GM23248 (cell line): ENCODE measurements at regions not wholly inside any gene's neighbourhood (a gene's known extent, or its start where the extent isn't known, plus 50 kb on each side); places are given as distances from the start of the nearest gene placed in this dataset.

Source experiments
- DNase-seq: peaks from one replicate; pipeline ENCODE4 v3.0.0-alpha.2; 2015
- H2AFZ ChIP-seq: fragments of 200-600 bp; sonication (generic); 2 replicates; pipeline ENCODE4 v1.6.1; 2016; ENCODE audit warnings: antibody characterized with exemption
- H3F3A ChIP-seq: fragments of 200-600 bp; sonication (generic); 2 replicates; pipeline ENCODE4 v1.6.1; 2016; ENCODE audit warnings: mild to moderate bottlenecking, antibody characterized with exemption, mixed run types; ENCODE audit not compliant: insufficient read depth
- H3K27ac ChIP-seq: fragments of 200-600 bp; sonication (generic); 2 replicates; pipeline ENCODE4 v1.5.1; 2016; ENCODE audit warnings: mild to moderate bottlenecking
- H3K27me3 ChIP-seq: fragments of 200-600 bp; sonication (generic); replicated peaks from 2 replicates; pipeline ENCODE4 v1.6.1; 2016; ENCODE audit warnings: mild to moderate bottlenecking; ENCODE audit not compliant: insufficient read depth
- H3K36me3 ChIP-seq: fragments of 200-600 bp; sonication (generic); 2 replicates; pipeline ENCODE4 v1.6.1; 2016; ENCODE audit warnings: low read depth, mild to moderate bottlenecking
- H3K4me1 ChIP-seq: fragments of 200-600 bp; sonication (generic); 2 replicates; pipeline ENCODE4 v1.6.1; 2016; ENCODE audit warnings: mild to moderate bottlenecking; ENCODE audit not compliant: insufficient read depth
- H3K4me2 ChIP-seq: fragments of 200-600 bp; sonication (generic); one replicate; pipeline ENCODE4 v1.6.1; 2016; ENCODE audit warnings: mild to moderate bottlenecking; ENCODE audit not compliant: unreplicated experiment
- H3K4me3 ChIP-seq: fragments of 200-600 bp; sonication (generic); 2 replicates; pipeline ENCODE4 v1.5.1; 2016; ENCODE audit warnings: mild to moderate bottlenecking
- H3K79me2 ChIP-seq: fragments of 200-600 bp; sonication (generic); 2 replicates; pipeline ENCODE4 v1.6.1; 2016; ENCODE audit warnings: mild to moderate bottlenecking; ENCODE audit not compliant: insufficient read depth
- H3K9ac ChIP-seq: fragments of 200-600 bp; sonication (generic); 2 replicates; pipeline ENCODE4 v1.6.1; 2016; ENCODE audit warnings: mild to moderate bottlenecking
- H3K9me2 ChIP-seq: fragments of 200-600 bp; sonication (generic); 2 replicates; pipeline ENCODE4 v1.6.1; 2016; ENCODE audit warnings: mixed run types, mild to moderate bottlenecking, moderate library complexity; ENCODE audit not compliant: insufficient read depth
- H3K9me3 ChIP-seq: fragments of 200-600 bp; sonication (generic); one replicate; pipeline ENCODE4 v1.6.1; 2017; ENCODE audit warnings: low read depth
- H4K20me1 ChIP-seq: fragments of 200-600 bp; sonication (generic); 2 replicates; pipeline ENCODE4 v1.6.0; 2016; ENCODE audit not compliant: insufficient read depth
- EZH2 ChIP-seq: fragments of 200-600 bp; sonication (generic); IDR thresholded peaks from 2 replicates; pipeline ENCODE4 v1.6.1; 2018; ENCODE audit warnings: antibody characterized with exemption, mild to moderate bottlenecking; ENCODE audit not compliant: insufficient read depth, poor library complexity, severe bottlenecking
- EZH2phosphoT487 ChIP-seq: fragments of 200-600 bp; sonication (generic); IDR thresholded peaks from 2 replicates; pipeline ENCODE4 v1.6.1; 2018; ENCODE audit warnings: antibody characterized with exemption, moderate library complexity, mild to moderate bottlenecking, low read depth; ENCODE audit not compliant: insufficient read depth
- WGBS, 2 experiments: methylation state at CpG; one replicate each; pipeline ENCODE4 v1.1.6; 2015 to 2017; ENCODE audit warnings: low lambda C conversion rate in 2 of 2, low coverage in 1 of 2; ENCODE audit errors: missing lambda C conversion rate in 2 of 2; 5-methylcytosine and 5-hydroxymethylcytosine counted together
- in situ Hi-C: fragments of 300-500 bp; cut with MboI; formaldehyde crosslinking; loops from 2 replicates; pipeline ENCODE4 v1.15.0; 2020

DNA sequence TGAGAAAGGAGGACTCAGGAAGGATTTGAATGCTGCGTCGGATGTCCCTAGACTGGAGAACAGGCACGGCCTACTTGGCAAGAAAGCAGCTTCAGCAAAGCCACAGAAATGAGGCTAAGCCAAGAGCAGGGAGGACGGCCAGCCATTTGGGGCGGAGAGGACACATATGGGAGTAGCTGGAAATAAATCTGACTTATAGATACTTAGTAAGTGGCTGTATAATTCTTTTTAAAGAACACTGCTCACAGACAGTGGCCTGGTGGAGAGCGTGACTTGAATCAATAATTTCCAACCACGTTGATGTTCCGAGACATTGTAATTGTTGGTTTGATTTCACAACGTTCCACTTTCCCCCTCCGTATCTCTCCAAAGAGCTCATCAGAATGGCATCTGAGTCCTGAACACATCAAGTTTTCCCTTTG lies 67.7 kb upstream of the JCAD start:
- WGBS, 2 experiments = 3 to 7% methylated on average over 10 of the region's 10 CpGs
- Histone ChIP-seq H2AFZ (peak overlapping the region; percentile 75), H3K79me2 (no peaks in the 10 kb centered on the region), H4K20me1 (no peaks in the 10 kb centered on the region), H3K4me3 (peak overlapping the region; percentile 3; the same call in 1 of the 2 replicates), H3K27ac (peak overlapping the region; percentile 72), H3K9ac (peak overlapping the region; percentile 49; the same call in 1 of the 2 replicates), H3K9me3 (no peaks in the 10 kb centered on the region), H3F3A (peaks cover 15% of the 10 kb centered on the region; the same call in 1 of the 2 replicates), H3K36me3 (no peaks in the 10 kb centered on the region), H3K9me2 (no peaks in the 10 kb centered on the region), H3K27me3 (no peaks in the 10 kb centered on the region), H3K4me2 (peak overlapping the region; percentile 52), H3K4me1 (peaks cover 17% of the 10 kb centered on the region)
- TF ChIP-seq EZH2 = no peak
- no peak for TF ChIP-seq EZH2phosphoT487
- peak; percentile 85 for DNase-seq
- in situ Hi-C loops = no loop called here

DNA sequence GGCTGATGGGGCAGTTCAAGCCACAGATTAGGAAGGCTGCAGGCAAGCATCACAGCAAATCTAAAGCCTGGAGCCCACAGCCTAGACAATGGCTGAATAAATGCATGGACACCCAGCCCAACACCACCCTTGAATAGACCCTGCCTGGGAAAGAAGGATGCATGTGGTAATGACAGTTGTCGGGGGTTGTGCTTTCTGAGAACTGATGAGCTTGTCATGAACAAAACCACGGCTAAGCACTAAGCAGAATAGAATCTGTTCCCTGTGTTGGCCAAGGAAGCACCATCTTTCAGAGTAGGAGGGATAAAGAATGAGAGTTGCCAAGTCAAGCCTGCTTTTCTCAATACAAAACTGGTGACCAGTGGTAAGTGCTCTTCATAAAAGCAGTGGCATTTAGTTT lies 66.1 kb upstream of the JCAD start:
- in situ Hi-C loops = no loop called here
- no peaks in the 10 kb centered on the region for H3K9me2 ChIP-seq
- TF ChIP-seq EZH2 = no peak
- no peak for TF ChIP-seq EZH2phosphoT487
- H3K4me1 ChIP-seq = peaks cover 17% of the 10 kb centered on the region
- peaks cover 15% of the 10 kb centered on the region; the same call in 1 of the 2 replicates for H3F3A ChIP-seq
- no peaks in the 10 kb centered on the region for H3K36me3 ChIP-seq
- WGBS, 2 experiments = 69 to 90% methylated on average over 2 of the region's 2 CpGs
- no peak overlapping the region for H3K9ac ChIP-seq
- H2AFZ ChIP-seq = no peak overlapping the region
- H3K27me3 ChIP-seq = no peaks in the 10 kb centered on the region
- no peak overlapping the region for H3K4me3 ChIP-seq
- H3K4me2 ChIP-seq = no peak overlapping the region
- H3K79me2 ChIP-seq = no peaks in the 10 kb centered on the region
- no peaks in the 10 kb centered on the region for H3K9me3 ChIP-seq
- DNase-seq = peak; percentile 15
- no peaks in the 10 kb centered on the region for H4K20me1 ChIP-seq
- H3K27ac ChIP-seq = no peak overlapping the region

DNA sequence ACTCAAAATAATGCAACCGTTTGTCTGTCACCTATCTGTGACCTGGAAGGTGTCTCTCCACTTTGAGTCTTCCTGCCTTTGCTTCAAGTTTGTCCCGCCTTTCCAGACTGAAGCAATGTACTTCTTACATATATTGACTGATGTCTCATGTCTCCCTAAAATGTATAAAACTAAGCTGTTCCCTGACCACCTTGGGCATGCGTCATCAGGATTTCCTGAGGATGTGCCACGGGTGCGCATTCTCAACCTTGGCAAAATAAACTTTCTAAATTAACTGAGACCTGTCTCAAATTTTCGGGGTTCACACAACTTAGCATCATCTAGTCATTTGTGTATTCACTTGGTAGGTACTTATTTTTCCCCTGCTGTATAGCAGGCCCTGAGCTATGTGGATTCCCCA lies 65.3 kb upstream of the JCAD start:
- no peaks in the 10 kb centered on the region for H3K9me3 ChIP-seq
- H3K9ac ChIP-seq = no peak overlapping the region
- no peak overlapping the region for H2AFZ ChIP-seq
- peaks cover 15% of the 10 kb centered on the region; the same call in 1 of the 2 replicates for H3F3A ChIP-seq
- no peak overlapping the region for H3K4me3 ChIP-seq
- 91% methylated on average over 6 of the region's 6 CpGs for WGBS, 2 experiments
- no peaks in the 10 kb centered on the region for H3K79me2 ChIP-seq
- in situ Hi-C loops = no loop called here
- TF ChIP-seq EZH2phosphoT487 = no peak
- TF ChIP-seq EZH2 = no peak
- H3K36me3 ChIP-seq = no peaks in the 10 kb centered on the region
- peaks cover 17% of the 10 kb centered on the region for H3K4me1 ChIP-seq
- no peaks in the 10 kb centered on the region for H3K9me2 ChIP-seq
- no peaks in the 10 kb centered on the region for H3K27me3 ChIP-seq
- H3K27ac ChIP-seq = no peak overlapping the region
- no peak for DNase-seq
- no peak overlapping the region for H3K4me2 ChIP-seq
- H4K20me1 ChIP-seq = no peaks in the 10 kb centered on the region

DNA sequence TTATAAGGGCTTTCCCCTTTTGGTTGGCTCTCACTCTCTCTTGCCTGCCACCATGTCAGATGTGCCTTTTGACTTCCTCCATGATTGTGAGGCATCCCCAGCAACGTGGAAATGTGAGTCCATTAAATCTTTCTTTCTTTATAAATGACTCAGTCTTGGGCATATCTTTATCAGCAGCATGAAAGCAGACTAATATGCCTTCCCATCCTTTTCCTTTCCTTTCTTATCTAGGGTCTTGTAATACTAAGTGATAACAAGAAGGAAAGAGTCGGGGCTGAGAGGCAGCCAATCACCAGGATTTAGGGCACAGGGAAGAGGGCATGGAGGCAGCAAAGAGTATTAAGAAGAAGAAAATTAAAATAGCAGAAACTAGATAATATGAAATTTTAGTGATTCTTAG lies 62.0 kb upstream of the JCAD start:
- Histone ChIP-seq H3K9ac (no peak overlapping the region), H3K79me2 (no peaks in the 10 kb centered on the region), H4K20me1 (no peaks in the 10 kb centered on the region), H3K9me2 (no peaks in the 10 kb centered on the region), H2AFZ (no peak overlapping the region), H3K4me2 (no peak overlapping the region), H3K4me1 (peaks cover 3% of the 10 kb centered on the region; the same call in 1 of the 2 replicates), H3K27ac (no peak overlapping the region), H3F3A (no peaks in the 10 kb centered on the region), H3K4me3 (no peak overlapping the region), H3K36me3 (no peaks in the 10 kb centered on the region), H3K9me3 (no peaks in the 10 kb centered on the region), H3K27me3 (no peaks in the 10 kb centered on the region)
- WGBS, 2 experiments = 78 to 90% methylated on average over 2 of the region's 2 CpGs
- DNase-seq = no peak
- in situ Hi-C loops = no loop called here
- TF ChIP-seq EZH2 (no peak), EZH2phosphoT487 (no peak)

DNA sequence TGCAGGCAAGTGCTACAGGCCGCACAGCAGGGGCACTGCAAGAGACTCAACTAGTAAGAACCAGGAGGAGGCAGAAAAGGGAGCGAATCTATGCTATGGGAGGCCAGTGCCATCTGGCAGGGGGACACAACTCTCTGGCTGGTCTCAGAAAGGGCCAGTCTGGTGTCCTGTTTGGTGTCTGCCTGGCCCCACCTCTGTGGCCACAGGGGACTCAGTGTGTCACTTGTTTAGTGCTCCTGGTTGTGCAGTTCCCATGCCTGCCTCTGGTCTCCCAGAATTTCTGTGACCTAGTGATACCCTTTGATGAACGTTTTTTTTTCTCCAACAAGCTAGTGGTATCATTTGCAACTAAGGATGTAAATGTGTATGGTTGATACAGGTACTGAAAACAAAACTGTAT lies 59.2 kb upstream of the JCAD start:
- Histone ChIP-seq H3K79me2 (no peaks in the 10 kb centered on the region), H3K4me1 (peaks cover 10% of the 10 kb centered on the region), H2AFZ (no peak overlapping the region), H3F3A (no peaks in the 10 kb centered on the region), H3K9ac (no peak overlapping the region), H4K20me1 (no peaks in the 10 kb centered on the region), H3K9me3 (no peaks in the 10 kb centered on the region), H3K4me3 (no peak overlapping the region), H3K9me2 (no peaks in the 10 kb centered on the region), H3K27ac (no peak overlapping the region), H3K27me3 (peaks cover 9% of the 10 kb centered on the region; the same call in 1 of the 2 replicates), H3K4me2 (no peak overlapping the region), H3K36me3 (no peaks in the 10 kb centered on the region)
- no peak for DNase-seq
- TF ChIP-seq EZH2 (no peak), EZH2phosphoT487 (no peak)
- in situ Hi-C loops = no loop called here
- WGBS, 2 experiments = 76 to 90% methylated on average over 3 of the region's 3 CpGs
